PC-3 (cell line): ENCODE measurements at regions not wholly inside any gene's neighbourhood (a gene's known extent, or its start where the extent isn't known, plus 50 kb on each side); places are given as distances from the start of the nearest gene placed in this dataset.

Experiments used
- ATAC-seq: fragments of 200-7000 bp; cut with Tn5 transposase; 2 replicates; pipeline ENCODE4 v1.9.1; 2020; ENCODE audit warnings: mild to moderate bottlenecking, moderate library complexity
- BruUV-seq: library from RNA; stranded (reverse); fragments of 400-500 nt; replicated peaks from 2 replicates; lab custom pipeline; 2021; lab: Mats Ljungman, UMichigan
- CTCF ChIA-PET: fragments of 300-600 bp; sonication (Branson Sonifier 250); formaldehyde crosslinking; loops from one replicate; lab custom pipeline; 2022; ENCODE audit warnings: antibody characterized with exemption; lab: Charles Lee
- POLR2A ChIA-PET: fragments of 300-600 bp; sonication (Branson Sonifier 250); formaldehyde crosslinking; loops from one replicate; lab custom pipeline; 2022; ENCODE audit warnings: antibody characterized with exemption; ENCODE audit not compliant: unreplicated experiment; lab: Charles Lee
- DNase-seq: peaks from one replicate; pipeline ENCODE4 v3.0.0-alpha.2; 2015
- H2AFZ ChIP-seq: fragments of 300-600 bp; sonication (generic); 2 replicates; pipeline ENCODE4 v1.6.0; 2016; ENCODE audit warnings: antibody characterized with exemption, low read length
- H3F3A ChIP-seq: fragments of 300-600 bp; sonication (generic); one replicate; pipeline ENCODE4 v1.6.0; 2017; ENCODE audit warnings: antibody characterized with exemption, low read length, control low read depth, mild to moderate bottlenecking; ENCODE audit not compliant: unreplicated experiment
- H3K27ac ChIP-seq: fragments of 300-600 bp; sonication (generic); 2 replicates; pipeline ENCODE4 v1.5.1; 2016; ENCODE audit warnings: mild to moderate bottlenecking, low read length
- H3K27me3 ChIP-seq: fragments of 300-600 bp; sonication (generic); 2 replicates; pipeline ENCODE4 v1.6.1; 2016; ENCODE audit warnings: low read length, mixed read lengths
- H3K36me3 ChIP-seq: fragments of 300-600 bp; sonication (generic); 2 replicates; pipeline ENCODE4 v1.6.1; 2016; ENCODE audit warnings: low read depth, mixed run types, low read length, mixed read lengths
- H3K4me1 ChIP-seq: fragments of 300-600 bp; sonication (generic); 2 replicates; pipeline ENCODE4 v1.5.1; 2016; ENCODE audit warnings: low read length; ENCODE audit not compliant: insufficient read depth
- H3K4me2 ChIP-seq: fragments of 300-600 bp; sonication (generic); 2 replicates; pipeline ENCODE4 v1.6.0; 2016; ENCODE audit warnings: low read length
- H3K4me3 ChIP-seq: fragments of 300-600 bp; sonication (generic); 2 replicates; pipeline ENCODE4 v1.5.1; 2016; ENCODE audit warnings: mild to moderate bottlenecking, low read length, mixed read lengths
- H3K79me2 ChIP-seq: fragments of 300-600 bp; sonication (generic); 2 replicates; pipeline ENCODE4 v1.6.1; 2017; ENCODE audit warnings: low read length, mixed read lengths
- H3K9ac ChIP-seq: fragments of 300-600 bp; sonication (generic); 2 replicates; pipeline ENCODE4 v1.6.0; 2016; ENCODE audit warnings: mild to moderate bottlenecking, low read length
- H3K9me2 ChIP-seq: fragments of 300-600 bp; sonication (generic); replicated peaks from 2 replicates; pipeline ENCODE4 v1.6.1; 2016; ENCODE audit warnings: mixed run types, low read length, mixed read lengths
- H3K9me3 ChIP-seq: fragments of 300-600 bp; sonication (generic); 2 replicates; pipeline ENCODE4 v1.6.1; 2016; ENCODE audit warnings: low read length, mixed read lengths
- H4K20me1 ChIP-seq: fragments of 300-600 bp; sonication (generic); 2 replicates; pipeline ENCODE4 v1.6.1; 2016; ENCODE audit warnings: low read length, mixed read lengths
- EZH2 ChIP-seq: fragments of 300-600 bp; sonication (generic); IDR thresholded peaks from one replicate; pipeline ENCODE4 v1.6.1; 2017; ENCODE audit warnings: antibody characterized with exemption, mild to moderate bottlenecking, low read length; ENCODE audit not compliant: unreplicated experiment
- EZH2phosphoT487 ChIP-seq: fragments of 300-600 bp; sonication (generic); IDR thresholded peaks from 2 replicates; pipeline ENCODE4 v1.6.1; 2018; ENCODE audit warnings: mild to moderate bottlenecking, antibody characterized with exemption, low read length, borderline replicate concordance
- intact Hi-C: fragments of 100-400 bp; cut with micrococcal nuclease; formaldehyde crosslinking; loops from 2 replicates; pipeline ENCODE4 v1.9.0; 2023
- TF ChIP-seq, protein P1 (sequence below): fragments of 300-600 bp; sonication (generic); conservative IDR thresholded peaks from 2 replicates; pipeline ENCODE4 v1.5.1; 2017; ENCODE audit warnings: antibody characterized with exemption, low read depth, mild to moderate bottlenecking, low read length

DNA sequence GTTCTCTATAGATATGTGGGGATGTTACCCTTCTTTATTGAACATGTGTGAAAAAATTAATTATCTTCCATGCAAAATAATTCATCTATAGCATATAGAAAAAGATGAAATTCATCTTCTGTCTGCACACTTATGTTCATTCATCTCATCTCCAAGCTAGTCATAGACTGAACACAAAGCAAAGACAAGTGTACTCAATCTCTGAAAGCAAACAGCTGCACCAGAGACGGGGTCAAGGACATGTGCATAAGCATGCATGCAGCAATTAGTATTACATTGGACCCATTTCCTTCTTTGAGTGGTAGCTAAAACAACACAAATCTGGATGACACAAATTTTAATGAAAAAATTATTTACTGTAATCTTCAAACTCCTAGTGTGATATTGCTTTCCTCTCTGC is 547.0 kb upstream of the COX7C start:
- no peaks in the 10 kb centered on the region for H3K36me3 ChIP-seq
- no peak overlapping the region for H3K4me3 ChIP-seq
- no peaks in the 10 kb centered on the region for H3K79me2 ChIP-seq
- H3K9ac ChIP-seq: no peak overlapping the region
- TF ChIP-seq EZH2: no peak
- TF ChIP-seq EZH2phosphoT487: no peak
- TF ChIP-seq, protein P1, sequence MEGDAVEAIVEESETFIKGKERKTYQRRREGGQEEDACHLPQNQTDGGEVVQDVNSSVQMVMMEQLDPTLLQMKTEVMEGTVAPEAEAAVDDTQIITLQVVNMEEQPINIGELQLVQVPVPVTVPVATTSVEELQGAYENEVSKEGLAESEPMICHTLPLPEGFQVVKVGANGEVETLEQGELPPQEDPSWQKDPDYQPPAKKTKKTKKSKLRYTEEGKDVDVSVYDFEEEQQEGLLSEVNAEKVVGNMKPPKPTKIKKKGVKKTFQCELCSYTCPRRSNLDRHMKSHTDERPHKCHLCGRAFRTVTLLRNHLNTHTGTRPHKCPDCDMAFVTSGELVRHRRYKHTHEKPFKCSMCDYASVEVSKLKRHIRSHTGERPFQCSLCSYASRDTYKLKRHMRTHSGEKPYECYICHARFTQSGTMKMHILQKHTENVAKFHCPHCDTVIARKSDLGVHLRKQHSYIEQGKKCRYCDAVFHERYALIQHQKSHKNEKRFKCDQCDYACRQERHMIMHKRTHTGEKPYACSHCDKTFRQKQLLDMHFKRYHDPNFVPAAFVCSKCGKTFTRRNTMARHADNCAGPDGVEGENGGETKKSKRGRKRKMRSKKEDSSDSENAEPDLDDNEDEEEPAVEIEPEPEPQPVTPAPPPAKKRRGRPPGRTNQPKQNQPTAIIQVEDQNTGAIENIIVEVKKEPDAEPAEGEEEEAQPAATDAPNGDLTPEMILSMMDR: no peak
- BruUV-seq: no TSS peak
- no peaks in the 10 kb centered on the region for H3K9me3 ChIP-seq
- no peak overlapping the region for H3K27ac ChIP-seq
- intact Hi-C loops: no loop called here
- no peak overlapping the region for H3K4me2 ChIP-seq
- H4K20me1 ChIP-seq: no peaks in the 10 kb centered on the region
- no peak for ATAC-seq
- H3K4me1 ChIP-seq: no peaks in the 10 kb centered on the region
- no peak overlapping the region for H2AFZ ChIP-seq
- DNase-seq: no peak
- H3K27me3 ChIP-seq: no peaks in the 10 kb centered on the region
- no peaks in the 10 kb centered on the region for H3F3A ChIP-seq
- CTCF ChIA-PET: no interaction called here
- H3K9me2 ChIP-seq: no peaks in the 10 kb centered on the region
- POLR2A ChIA-PET: no interaction called here

DNA sequence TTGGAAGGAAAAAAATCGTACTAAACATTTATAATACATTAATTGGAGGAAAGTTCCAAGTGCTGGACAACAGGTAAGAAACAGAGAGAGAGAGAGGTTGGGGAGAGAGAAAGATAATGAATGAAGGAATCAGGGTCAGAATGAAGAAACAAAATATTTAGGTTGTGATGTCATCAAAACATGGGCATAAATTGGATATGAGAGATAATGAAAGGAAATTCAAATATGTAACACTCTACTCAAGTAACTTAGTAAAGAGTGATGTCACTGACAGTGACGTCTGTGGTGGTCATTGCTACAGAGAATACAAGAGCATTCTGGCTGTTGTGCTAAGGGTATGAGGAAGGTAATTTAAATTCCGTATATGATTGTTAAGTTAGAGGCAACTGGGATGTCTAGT is 543.4 kb upstream of the COX7C start:
- Histone ChIP-seq H3K9me2 (no peaks in the 10 kb centered on the region), H3K9ac (no peak overlapping the region), H3K79me2 (no peaks in the 10 kb centered on the region), H4K20me1 (no peaks in the 10 kb centered on the region), H3K4me1 (no peaks in the 10 kb centered on the region), H2AFZ (no peak overlapping the region), H3K36me3 (no peaks in the 10 kb centered on the region), H3K27ac (no peak overlapping the region), H3K4me2 (no peak overlapping the region), H3K9me3 (no peaks in the 10 kb centered on the region), H3K27me3 (no peaks in the 10 kb centered on the region), H3F3A (no peaks in the 10 kb centered on the region), H3K4me3 (no peak overlapping the region)
- TF ChIP-seq, protein P1: no peak
- no peak for TF ChIP-seq EZH2
- ATAC-seq (no peak), DNase-seq (no peak)
- intact Hi-C loops: no loop called here
- CTCF ChIA-PET: no interaction called here
- POLR2A ChIA-PET: no interaction called here
- BruUV-seq: no TSS peak

DNA sequence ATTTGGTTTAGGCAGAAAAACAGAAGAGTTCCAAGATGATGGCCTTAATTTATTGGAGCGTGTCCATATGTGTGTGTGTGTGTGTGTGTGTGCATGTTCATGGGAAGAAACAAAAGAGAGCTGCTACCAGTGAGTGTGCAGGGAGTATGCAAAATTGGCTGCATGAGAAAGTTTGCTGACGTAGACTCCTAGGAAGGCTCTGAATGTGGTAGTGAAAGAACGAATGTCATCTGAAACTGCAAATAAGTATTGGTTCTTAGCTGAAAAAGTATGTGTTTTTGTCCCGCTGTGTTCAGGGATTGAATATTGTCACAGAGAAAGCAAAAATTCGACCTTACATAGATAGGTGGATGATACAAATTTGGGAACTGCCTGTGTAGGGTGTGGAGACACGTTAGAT is 542.6 kb upstream of the COX7C start:
- intact Hi-C loops: no loop called here
- Histone ChIP-seq H3K79me2 (no peaks in the 10 kb centered on the region), H3K4me2 (no peak overlapping the region), H3K27ac (no peak overlapping the region), H2AFZ (no peak overlapping the region), H3K9me2 (no peaks in the 10 kb centered on the region), H3K9me3 (no peaks in the 10 kb centered on the region), H3K9ac (no peak overlapping the region), H4K20me1 (no peaks in the 10 kb centered on the region), H3F3A (no peaks in the 10 kb centered on the region), H3K4me3 (no peak overlapping the region), H3K27me3 (no peaks in the 10 kb centered on the region), H3K4me1 (no peaks in the 10 kb centered on the region), H3K36me3 (no peaks in the 10 kb centered on the region)
- DNase-seq (no peak), ATAC-seq (no peak)
- POLR2A ChIA-PET: no interaction called here
- TF ChIP-seq, protein P1: no peak
- BruUV-seq: no TSS peak
- CTCF ChIA-PET: interaction anchor here (0.6 kb wide), 1 partner anchor 911 kb away, joined by 3 read pairs; no protein-coding TSS in a partner anchor
